Spleen (tissue), 7 donors: ENCODE measurements at regions not wholly inside any gene's neighbourhood (a gene's known extent, or its start where the extent isn't known, plus 50 kb on each side); places are given as distances from the start of the nearest gene placed in this dataset.

Experiments used
- CTCF ChIP-seq, 11 experiments: fragments of 200-600 bp in 7 of 11; fragments of 450-650 bp in 4 of 11; sonication (generic) in 4 of 11; IDR thresholded peaks in 8 of 11; conservative IDR thresholded peaks in 3 of 11; 1 replicate in 7 of 11; 2 replicates in 4 of 11; pipeline versions ENCODE4 v1.4.0 to v1.8.0; 2016 to 2021; ENCODE audit warnings: antibody characterized with exemption in 11 of 11, inconsistent platforms in 4 of 11, mild to moderate bottlenecking in 1 of 11
- POLR2A ChIP-seq, 3 donors: fragments of 450-650 bp; IDR thresholded peaks; one replicate each; pipeline ENCODE4 v1.5.1; 2017; ENCODE audit warnings: antibody characterized with exemption in 3 of 3, mild to moderate bottlenecking in 1 of 3
- POLR2AphosphoS5 ChIP-seq, 3 donors: sonication (generic); formaldehyde crosslinking; IDR thresholded peaks; one replicate each; pipeline ENCODE4 v1.5.1; 2017; ENCODE audit warnings: antibody characterized with exemption in 3 of 3
- donor health status: DM: no; HTN: no; CAD: no; lungs with moderate emphysema.
- donor health status: DM: no; HTN: no; CAD: no.
- donor health status: DM: no; HTN: no; CAD: no.

- TF ChIP-seq CTCF (IDR thresholded peaks at IDR 0.05 in 8 of 11, conservative IDR thresholded peaks at IDR 0.05 in 3 of 11) (no peak), POLR2A (IDR thresholded peaks at IDR 0.05) (no peak), POLR2AphosphoS5 (IDR thresholded peaks at IDR 0.05) (no peak)
Measured at GRCh38 chr7:155216475-155217272, 81.0 kb upstream of the INSIG1 start.
